OCI-LY7 (cell line): ENCODE measurements at regions not wholly inside any gene's neighbourhood (a gene's known extent, or its start where the extent isn't known, plus 50 kb on each side); places are given as distances from the start of the nearest gene placed in this dataset.

Source experiments
- EZH2phosphoT487 ChIP-seq: fragments of 200-600 bp; sonication (generic); IDR thresholded peaks from 2 replicates; pipeline ENCODE4 v1.6.1; 2018; ENCODE audit warnings: low read depth, borderline replicate concordance, mild to moderate bottlenecking, mixed run types, antibody characterized with exemption, low read length, moderate library complexity, mixed read lengths
- TF ChIP-seq, protein P1 (sequence below): fragments of 200-600 bp; sonication (generic); conservative IDR thresholded peaks from 2 replicates; pipeline ENCODE4 v1.5.1; 2014; ENCODE audit warnings: mild to moderate bottlenecking, antibody characterized with exemption, low read length, moderate library complexity, mixed read lengths

DNA sequence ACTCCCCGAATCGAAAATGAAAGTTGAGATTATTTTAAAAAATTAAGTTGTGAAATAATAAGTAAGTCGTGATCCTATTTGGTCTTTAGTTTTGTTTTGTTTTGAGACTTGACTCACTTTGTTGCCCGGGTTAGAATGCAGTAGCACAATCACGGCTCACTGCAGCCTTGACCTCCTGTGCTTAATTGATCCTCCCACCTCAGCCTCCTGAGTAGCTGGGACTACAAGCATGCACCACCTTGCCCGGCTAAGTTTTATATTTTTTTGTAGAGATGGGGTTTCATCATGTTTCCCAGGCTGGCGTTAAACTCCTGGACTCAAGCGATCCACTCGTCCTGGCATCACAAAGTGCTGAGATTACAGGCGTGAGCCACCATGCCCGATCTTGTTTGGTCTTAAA is 326.2 kb downstream of the MYCN start:
- TF ChIP-seq, protein P1, sequence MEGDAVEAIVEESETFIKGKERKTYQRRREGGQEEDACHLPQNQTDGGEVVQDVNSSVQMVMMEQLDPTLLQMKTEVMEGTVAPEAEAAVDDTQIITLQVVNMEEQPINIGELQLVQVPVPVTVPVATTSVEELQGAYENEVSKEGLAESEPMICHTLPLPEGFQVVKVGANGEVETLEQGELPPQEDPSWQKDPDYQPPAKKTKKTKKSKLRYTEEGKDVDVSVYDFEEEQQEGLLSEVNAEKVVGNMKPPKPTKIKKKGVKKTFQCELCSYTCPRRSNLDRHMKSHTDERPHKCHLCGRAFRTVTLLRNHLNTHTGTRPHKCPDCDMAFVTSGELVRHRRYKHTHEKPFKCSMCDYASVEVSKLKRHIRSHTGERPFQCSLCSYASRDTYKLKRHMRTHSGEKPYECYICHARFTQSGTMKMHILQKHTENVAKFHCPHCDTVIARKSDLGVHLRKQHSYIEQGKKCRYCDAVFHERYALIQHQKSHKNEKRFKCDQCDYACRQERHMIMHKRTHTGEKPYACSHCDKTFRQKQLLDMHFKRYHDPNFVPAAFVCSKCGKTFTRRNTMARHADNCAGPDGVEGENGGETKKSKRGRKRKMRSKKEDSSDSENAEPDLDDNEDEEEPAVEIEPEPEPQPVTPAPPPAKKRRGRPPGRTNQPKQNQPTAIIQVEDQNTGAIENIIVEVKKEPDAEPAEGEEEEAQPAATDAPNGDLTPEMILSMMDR, result no peak
- TF ChIP-seq EZH2phosphoT487, result no peak
